ENCODE measurements at regions not wholly inside any gene's neighbourhood (a gene's known extent, or its start where the extent isn't known, plus 50 kb on each side); places are given as distances from the start of the nearest gene placed in this dataset.

DNA sequence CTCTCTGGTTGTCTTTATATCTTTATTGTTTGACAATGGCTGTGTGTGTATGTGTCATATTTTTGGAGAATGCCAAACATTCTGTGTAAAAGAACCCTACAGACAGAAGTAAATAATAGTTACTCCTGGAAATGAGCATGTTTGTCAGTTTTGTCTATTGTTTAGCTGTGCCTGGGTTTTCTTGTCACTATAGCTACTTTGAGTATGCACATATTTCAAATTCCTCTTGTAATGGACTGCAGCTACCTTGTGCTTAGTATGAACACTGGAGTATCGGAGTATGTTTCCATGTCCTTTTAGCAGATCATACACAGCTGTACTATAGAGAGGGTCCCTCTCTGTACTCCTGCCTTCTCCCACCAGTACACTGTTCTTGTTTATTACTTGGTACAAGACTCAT lies 58.0 kb upstream of the DOCK10 start:
- no peaks in the 10 kb centered on the region for H3K27me3 ChIP-seq (ENCODE audit: control insufficient read depth, insufficient read depth, low read length)
- WGBS (ENCODE audit: insufficient coverage): 100% methylated on average over 1 of the region's 1 CpG
- TF ChIP-seq CTCF (IDR thresholded peaks at IDR 0.05): no peak
- DNase-seq (no peak), ATAC-seq (no peak)
- Mint-ChIP-seq H3K27me3 (ENCODE audit: low read depth in 2 of 2) (no peaks in the 10 kb centered on the region), H3K4me3 (no peak overlapping the region), H3K9me3 (no peaks in the 10 kb centered on the region), H3K36me3 (no peaks in the 10 kb centered on the region), H3K27ac (no peak overlapping the region), H3K4me1 (peaks cover 6 to 7% of the 10 kb centered on the region in 2 donors)
- no peaks in the 10 kb centered on the region for H3K9me3 ChIP-seq (ENCODE audit: control insufficient read depth, insufficient read depth, low read length)
- intact Hi-C loops (cut with micrococcal nuclease): no loop called here
- no peaks in the 10 kb centered on the region for H3K36me3 ChIP-seq (ENCODE audit: control insufficient read depth, insufficient read depth, low read length)
- H3K4me3 ChIP-seq (ENCODE audit: low read length): no peak overlapping the region
- H3K4me1 ChIP-seq (ENCODE audit: control insufficient read depth, insufficient read depth, low read length): no peaks in the 10 kb centered on the region
- no peak overlapping the region for H3K27ac ChIP-seq (ENCODE audit: low read length)

DNA sequence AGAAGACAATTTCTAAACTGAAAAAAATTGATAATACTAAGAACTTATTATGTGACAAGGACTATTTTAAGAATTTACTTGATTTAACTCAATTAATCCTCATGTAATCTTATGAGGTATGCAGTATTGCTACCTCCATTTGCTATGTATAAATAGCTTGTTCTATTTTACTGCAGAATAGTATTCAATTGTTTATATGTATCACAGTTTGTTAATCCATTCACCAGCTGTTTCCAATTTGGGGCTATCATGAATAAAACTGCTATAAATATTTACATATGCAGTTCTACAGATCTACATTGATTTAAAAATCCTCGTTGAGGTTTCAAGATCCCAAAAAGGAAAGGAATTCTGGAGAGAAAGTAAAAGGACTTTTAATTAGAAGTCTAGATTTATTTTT lies 54.8 kb upstream of the DOCK10 start:
- ATAC-seq: no peak
- Mint-ChIP-seq H3K27ac (no peak overlapping the region), H3K36me3 (no peaks in the 10 kb centered on the region), H3K27me3 (ENCODE audit: low read depth in 2 of 2) (peaks cover 0 to 4% of the 10 kb centered on the region in 2 donors), H3K4me3 (no peak overlapping the region), H3K9me3 (no peaks in the 10 kb centered on the region), H3K4me1 (peaks cover 6 to 7% of the 10 kb centered on the region in 2 donors)
- H3K4me1 ChIP-seq (ENCODE audit: control insufficient read depth, insufficient read depth, low read length): no peaks in the 10 kb centered on the region
- no CpG with 5 or more reads among the region's 1 CpG for WGBS (ENCODE audit: insufficient coverage)
- no peaks in the 10 kb centered on the region for H3K36me3 ChIP-seq (ENCODE audit: control insufficient read depth, insufficient read depth, low read length)
- no peak overlapping the region for H3K4me3 ChIP-seq (ENCODE audit: low read length)
- H3K27ac ChIP-seq (ENCODE audit: low read length): no peak overlapping the region
- intact Hi-C loops (cut with micrococcal nuclease): no loop called here
- H3K27me3 ChIP-seq (ENCODE audit: control insufficient read depth, insufficient read depth, low read length): no peaks in the 10 kb centered on the region
- no peak for DNase-seq
- no peak for TF ChIP-seq CTCF (IDR thresholded peaks at IDR 0.05)
- H3K9me3 ChIP-seq (ENCODE audit: control insufficient read depth, insufficient read depth, low read length): no peaks in the 10 kb centered on the region
